Fibroblast of lung (primary cell): ENCODE measurements at regions not wholly inside any gene's neighbourhood (a gene's known extent, or its start where the extent isn't known, plus 50 kb on each side); places are given as distances from the start of the nearest gene placed in this dataset.

Experiments used
- CTCF ChIP-seq, 2 donors: IDR thresholded peaks in 1 of 2; conservative IDR thresholded peaks in 1 of 2; 1 replicate in 1 of 2; 2 replicates in 1 of 2; pipeline ENCODE4 v1.5.1; 2011 to 2012; ENCODE audit warnings: low read length in 2 of 2, control low read depth in 1 of 2, inconsistent platforms in 1 of 2, low read depth in 1 of 2, mild to moderate bottlenecking in 1 of 2
- EZH2 ChIP-seq: IDR thresholded peaks from 2 replicates; pipeline ENCODE4 v1.5.1; 2012; ENCODE audit warnings: low read length, control low read depth, mild to moderate bottlenecking; ENCODE audit errors: missing control alignments

DNA sequence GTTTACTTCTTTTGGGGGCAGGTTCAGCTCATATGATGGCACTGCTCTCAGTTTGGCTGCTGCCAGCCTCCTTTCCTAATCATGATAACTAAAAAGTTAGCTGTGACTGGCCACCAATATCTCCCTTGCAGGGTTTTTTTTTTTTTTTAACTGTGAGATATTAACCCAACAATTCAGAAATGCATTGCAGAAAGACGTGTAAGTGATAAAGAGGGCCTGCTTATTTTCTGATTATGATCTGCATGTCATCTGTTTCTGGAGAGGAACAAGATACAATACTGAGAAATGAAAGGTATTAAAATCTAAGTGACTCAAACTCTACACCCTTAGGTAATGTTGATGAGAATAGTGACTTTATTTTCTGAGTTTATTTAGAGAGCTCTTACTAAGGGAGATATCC lies 905.6 kb downstream of the SOCS6 start:
- TF ChIP-seq EZH2, result no peak
- no peak for TF ChIP-seq CTCF (conservative IDR thresholded peaks at IDR 0.05 in 1 of 2, IDR thresholded peaks at IDR 0.05 in 1 of 2; ENCODE audit: low read depth in 1 of 2, low read length in 2 of 2)
